Hepatocyte (in vitro differentiated cells): ENCODE measurements at regions not wholly inside any gene's neighbourhood (a gene's known extent, or its start where the extent isn't known, plus 50 kb on each side); places are given as distances from the start of the nearest gene placed in this dataset.

Source experiments
- DNase-seq: peaks from one replicate; pipeline ENCODE4 v3.0.0-alpha.2; 2016; ENCODE audit warnings: low spot score
- H2AFZ ChIP-seq: fragments of 200-600 bp; sonication (generic); 2 replicates; pipeline ENCODE4 v1.6.0; 2016; ENCODE audit warnings: antibody characterized with exemption, mild to moderate bottlenecking
- H3K27ac ChIP-seq: fragments of 200-600 bp; sonication (generic); 2 replicates; pipeline ENCODE4 v1.5.1; 2016; ENCODE audit warnings: mild to moderate bottlenecking
- H3K27me3 ChIP-seq: fragments of 200-600 bp; sonication (generic); 2 replicates; pipeline ENCODE4 v1.6.1; 2016
- H3K36me3 ChIP-seq: fragments of 200-600 bp; sonication (generic); replicated peaks from 2 replicates; pipeline ENCODE4 v1.5.1; 2016; ENCODE audit warnings: low read depth; ENCODE audit not compliant: insufficient read depth
- H3K4me1 ChIP-seq: fragments of 200-600 bp; sonication (generic); 2 replicates; pipeline ENCODE4 v1.5.1; 2016; ENCODE audit warnings: mild to moderate bottlenecking, moderate library complexity; ENCODE audit not compliant: insufficient read depth
- H3K4me2 ChIP-seq: fragments of 200-600 bp; sonication (generic); 2 replicates; pipeline ENCODE4 v1.6.0; 2016
- H3K4me3 ChIP-seq: fragments of 200-600 bp; sonication (generic); 2 replicates; pipeline ENCODE4 v1.5.1; 2016; ENCODE audit warnings: mild to moderate bottlenecking
- H3K79me2 ChIP-seq: fragments of 200-600 bp; sonication (generic); 2 replicates; pipeline ENCODE4 v1.6.0; 2017; ENCODE audit warnings: mild to moderate bottlenecking
- H3K9me2 ChIP-seq: fragments of 200-600 bp; sonication (generic); replicated peaks from 2 replicates; pipeline ENCODE4 v1.6.0; 2017; ENCODE audit warnings: mild to moderate bottlenecking; ENCODE audit not compliant: insufficient read depth
- H3K9me3 ChIP-seq: fragments of 200-600 bp; sonication (generic); 2 replicates; pipeline ENCODE4 v1.5.1; 2016; ENCODE audit warnings: low read depth, mild to moderate bottlenecking
- H4K20me1 ChIP-seq: fragments of 200-600 bp; sonication (generic); 2 replicates; pipeline ENCODE4 v1.6.0; 2016; ENCODE audit warnings: mild to moderate bottlenecking; ENCODE audit not compliant: insufficient read depth, poor library complexity, severe bottlenecking
- EZH2 ChIP-seq: fragments of 200-600 bp; sonication (generic); IDR thresholded peaks from 2 replicates; pipeline ENCODE4 v1.6.1; 2016; ENCODE audit warnings: antibody characterized with exemption, mild to moderate bottlenecking, borderline replicate concordance
- EZH2phosphoT487 ChIP-seq: fragments of 200-600 bp; sonication (generic); IDR thresholded peaks from one replicate; pipeline ENCODE4 v1.6.1; 2018; ENCODE audit warnings: antibody characterized with exemption, mild to moderate bottlenecking, low read depth, moderate library complexity; ENCODE audit not compliant: unreplicated experiment, severe bottlenecking
- WGBS: methylation state at CpG from one replicate; pipeline ENCODE4 v1.1.6; 2016; ENCODE audit warnings: low lambda C conversion rate; ENCODE audit errors: missing lambda C conversion rate; 5-methylcytosine and 5-hydroxymethylcytosine counted together
- TF ChIP-seq, protein P1 (sequence below): fragments of 200-600 bp; sonication (generic); IDR thresholded peaks from 2 replicates; pipeline ENCODE4 v1.5.1; 2016; ENCODE audit warnings: antibody characterized with exemption, mild to moderate bottlenecking; ENCODE audit not compliant: poor library complexity

DNA sequence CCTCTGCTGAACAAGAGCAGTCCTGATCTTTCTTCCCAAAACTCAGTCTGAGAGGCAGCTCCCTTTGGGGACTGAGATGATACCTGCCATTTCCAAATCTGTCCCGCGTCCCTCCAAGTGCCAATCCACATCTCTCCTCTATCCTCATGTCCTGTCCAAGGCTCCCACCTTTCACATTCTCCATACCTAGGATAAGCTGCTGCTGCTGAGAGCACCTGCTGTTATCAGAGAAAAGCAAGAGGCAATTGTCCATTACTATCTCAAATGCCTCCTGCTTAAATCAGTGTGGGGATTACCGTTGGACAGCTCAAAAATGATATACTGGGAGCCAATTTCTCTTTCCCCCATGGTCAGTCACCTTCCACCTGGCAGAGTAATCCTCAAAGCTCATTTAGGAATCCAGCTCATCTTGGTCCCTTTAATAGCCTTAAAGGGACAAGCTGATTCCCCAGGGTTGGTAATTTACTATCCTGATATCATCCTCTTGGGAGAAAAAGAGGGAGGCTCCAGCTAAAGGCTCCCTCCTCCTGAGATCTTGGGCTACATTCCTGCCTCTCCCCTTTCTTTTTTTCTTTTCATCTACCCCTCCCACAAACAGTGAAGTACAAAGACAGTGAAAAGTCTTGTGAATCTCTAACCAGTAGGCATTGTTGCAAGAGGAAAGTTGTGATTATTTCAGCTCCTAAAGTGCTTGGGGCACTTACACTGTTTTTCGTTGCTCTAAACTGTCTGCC lies 278.1 kb upstream of the CAMK1G start:
- no peaks in the 10 kb centered on the region for H3K4me1 ChIP-seq
- peaks cover 4% of the 10 kb centered on the region for H3K27me3 ChIP-seq
- H3K4me3 ChIP-seq: no peak overlapping the region
- H3K27ac ChIP-seq: no peak overlapping the region
- WGBS: 56% methylated on average over 4 of the region's 4 CpGs
- no peak for DNase-seq
- H4K20me1 ChIP-seq: no peaks in the 10 kb centered on the region
- no peak overlapping the region for H3K4me2 ChIP-seq
- no peaks in the 10 kb centered on the region for H3K36me3 ChIP-seq
- TF ChIP-seq EZH2 (no peak), EZH2phosphoT487 (no peak)
- TF ChIP-seq, protein P1, sequence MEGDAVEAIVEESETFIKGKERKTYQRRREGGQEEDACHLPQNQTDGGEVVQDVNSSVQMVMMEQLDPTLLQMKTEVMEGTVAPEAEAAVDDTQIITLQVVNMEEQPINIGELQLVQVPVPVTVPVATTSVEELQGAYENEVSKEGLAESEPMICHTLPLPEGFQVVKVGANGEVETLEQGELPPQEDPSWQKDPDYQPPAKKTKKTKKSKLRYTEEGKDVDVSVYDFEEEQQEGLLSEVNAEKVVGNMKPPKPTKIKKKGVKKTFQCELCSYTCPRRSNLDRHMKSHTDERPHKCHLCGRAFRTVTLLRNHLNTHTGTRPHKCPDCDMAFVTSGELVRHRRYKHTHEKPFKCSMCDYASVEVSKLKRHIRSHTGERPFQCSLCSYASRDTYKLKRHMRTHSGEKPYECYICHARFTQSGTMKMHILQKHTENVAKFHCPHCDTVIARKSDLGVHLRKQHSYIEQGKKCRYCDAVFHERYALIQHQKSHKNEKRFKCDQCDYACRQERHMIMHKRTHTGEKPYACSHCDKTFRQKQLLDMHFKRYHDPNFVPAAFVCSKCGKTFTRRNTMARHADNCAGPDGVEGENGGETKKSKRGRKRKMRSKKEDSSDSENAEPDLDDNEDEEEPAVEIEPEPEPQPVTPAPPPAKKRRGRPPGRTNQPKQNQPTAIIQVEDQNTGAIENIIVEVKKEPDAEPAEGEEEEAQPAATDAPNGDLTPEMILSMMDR: no peak
- no peaks in the 10 kb centered on the region for H3K9me3 ChIP-seq
- no peaks in the 10 kb centered on the region for H3K79me2 ChIP-seq
- no peaks in the 10 kb centered on the region for H3K9me2 ChIP-seq
- no peak overlapping the region for H2AFZ ChIP-seq

DNA sequence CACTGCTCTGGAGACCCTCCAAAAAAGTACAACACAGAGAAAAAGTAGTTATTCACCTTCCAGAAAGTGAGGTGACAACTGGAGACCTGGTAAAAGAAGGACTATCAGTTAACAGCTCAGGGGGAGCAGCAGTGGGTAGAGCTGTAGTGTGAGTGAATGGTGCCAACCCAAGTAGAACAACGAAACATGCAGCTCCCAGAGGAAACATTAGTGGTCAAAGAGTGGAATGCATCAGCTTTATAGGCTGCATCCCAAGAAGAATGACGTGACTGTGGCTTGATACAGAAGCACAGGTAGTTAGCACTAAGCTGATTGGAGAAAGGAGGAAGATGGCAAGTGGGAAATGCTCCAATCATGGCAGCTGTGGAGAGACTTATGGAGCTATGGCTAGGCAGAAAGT lies 275.7 kb upstream of the CAMK1G start:
- no peak for DNase-seq
- no peak overlapping the region for H3K27ac ChIP-seq

DNA sequence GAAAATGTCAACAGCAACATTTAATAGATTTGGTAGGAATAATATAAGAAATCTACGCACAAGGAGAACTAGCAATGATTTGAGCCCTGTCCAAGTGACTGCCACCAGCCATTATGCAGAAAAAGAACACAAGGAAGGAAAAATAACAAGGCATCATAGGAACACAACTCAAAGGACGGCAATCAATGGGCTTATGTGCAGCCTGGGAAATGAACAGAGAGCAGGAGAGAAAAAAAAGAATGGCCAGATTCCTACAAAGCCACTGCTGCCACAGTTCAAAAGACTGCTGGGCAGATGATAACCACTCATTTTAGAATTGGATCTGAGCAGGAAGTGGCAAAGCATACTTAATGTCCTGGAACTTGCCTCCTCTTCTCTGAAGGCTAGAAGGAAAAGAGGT lies 274.3 kb upstream of the CAMK1G start:
- Histone ChIP-seq H4K20me1 (no peaks in the 10 kb centered on the region), H3K4me2 (no peak overlapping the region), H3K4me1 (no peaks in the 10 kb centered on the region), H3K4me3 (no peak overlapping the region), H3K36me3 (no peaks in the 10 kb centered on the region), H3K9me2 (no peaks in the 10 kb centered on the region), H2AFZ (no peak overlapping the region), H3K9me3 (no peaks in the 10 kb centered on the region), H3K79me2 (no peaks in the 10 kb centered on the region), H3K27me3 (peaks cover 4% of the 10 kb centered on the region), H3K27ac (no peak overlapping the region)
- TF ChIP-seq EZH2: no peak
- TF ChIP-seq EZH2phosphoT487: no peak
- TF ChIP-seq, protein P1: no peak
- WGBS: 88% methylated on average over 2 of the region's 2 CpGs
- no peak for DNase-seq

More for the DNA sequence above, 275.7 kb upstream of the CAMK1G start:
- Histone ChIP-seq H3K9me2 (no peaks in the 10 kb centered on the region), H3K79me2 (no peaks in the 10 kb centered on the region), H3K4me1 (no peaks in the 10 kb centered on the region), H3K27me3 (peaks cover 4% of the 10 kb centered on the region), H3K4me3 (no peak overlapping the region), H2AFZ (no peak overlapping the region), H4K20me1 (no peaks in the 10 kb centered on the region), H3K9me3 (no peaks in the 10 kb centered on the region), H3K36me3 (no peaks in the 10 kb centered on the region), H3K4me2 (no peak overlapping the region)
- TF ChIP-seq, protein P1: no peak
- no peak for TF ChIP-seq EZH2
- TF ChIP-seq EZH2phosphoT487: no peak
- WGBS: 85% methylated on average over 2 of the region's 2 CpGs
